ENCODE measurements at regions not wholly inside any gene's neighbourhood (a gene's known extent, or its start where the extent isn't known, plus 50 kb on each side); places are given as distances from the start of the nearest gene placed in this dataset.

DNA sequence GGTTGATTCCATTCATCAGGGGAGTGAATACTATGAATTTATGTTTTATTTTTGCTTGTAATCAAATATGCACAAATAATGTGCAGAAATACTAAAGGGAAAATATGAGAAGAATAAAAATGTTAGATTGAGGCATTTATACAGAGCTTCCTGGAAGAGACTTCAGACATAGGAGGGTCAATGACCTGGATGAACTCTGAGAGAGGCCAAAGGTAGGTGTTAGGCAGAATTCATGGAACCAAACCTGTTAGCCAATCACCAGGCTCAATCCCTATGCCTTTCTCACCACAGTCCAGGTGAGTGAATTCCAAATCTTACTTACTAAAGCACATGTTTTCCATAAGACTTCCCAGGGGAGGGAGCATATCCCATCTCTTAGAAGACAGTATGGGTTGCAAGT lies 130.4 kb upstream of the NTF3 start:
- TF ChIP-seq, protein P1, sequence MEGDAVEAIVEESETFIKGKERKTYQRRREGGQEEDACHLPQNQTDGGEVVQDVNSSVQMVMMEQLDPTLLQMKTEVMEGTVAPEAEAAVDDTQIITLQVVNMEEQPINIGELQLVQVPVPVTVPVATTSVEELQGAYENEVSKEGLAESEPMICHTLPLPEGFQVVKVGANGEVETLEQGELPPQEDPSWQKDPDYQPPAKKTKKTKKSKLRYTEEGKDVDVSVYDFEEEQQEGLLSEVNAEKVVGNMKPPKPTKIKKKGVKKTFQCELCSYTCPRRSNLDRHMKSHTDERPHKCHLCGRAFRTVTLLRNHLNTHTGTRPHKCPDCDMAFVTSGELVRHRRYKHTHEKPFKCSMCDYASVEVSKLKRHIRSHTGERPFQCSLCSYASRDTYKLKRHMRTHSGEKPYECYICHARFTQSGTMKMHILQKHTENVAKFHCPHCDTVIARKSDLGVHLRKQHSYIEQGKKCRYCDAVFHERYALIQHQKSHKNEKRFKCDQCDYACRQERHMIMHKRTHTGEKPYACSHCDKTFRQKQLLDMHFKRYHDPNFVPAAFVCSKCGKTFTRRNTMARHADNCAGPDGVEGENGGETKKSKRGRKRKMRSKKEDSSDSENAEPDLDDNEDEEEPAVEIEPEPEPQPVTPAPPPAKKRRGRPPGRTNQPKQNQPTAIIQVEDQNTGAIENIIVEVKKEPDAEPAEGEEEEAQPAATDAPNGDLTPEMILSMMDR (IDR thresholded peaks at IDR 0.05; ENCODE audit: low read depth, low read length) = no peak
- H3K4me3 ChIP-seq (ENCODE audit: low read depth, low read length) = no peak overlapping the region
- ChIA-PET POLR2A (no interaction called here), CTCF (no interaction called here)
- DNase-seq (ENCODE audit: low read depth, low spot score) = no peak
- no peak overlapping the region for H3K27ac ChIP-seq (ENCODE audit: low read depth, low read length)
- no peaks in the 10 kb centered on the region for H3K27me3 ChIP-seq (ENCODE audit: control insufficient read depth, insufficient read depth, low read length)
- no peaks in the 10 kb centered on the region for H3K9me3 ChIP-seq (ENCODE audit: control insufficient read depth, insufficient read depth, low read length)

DNA sequence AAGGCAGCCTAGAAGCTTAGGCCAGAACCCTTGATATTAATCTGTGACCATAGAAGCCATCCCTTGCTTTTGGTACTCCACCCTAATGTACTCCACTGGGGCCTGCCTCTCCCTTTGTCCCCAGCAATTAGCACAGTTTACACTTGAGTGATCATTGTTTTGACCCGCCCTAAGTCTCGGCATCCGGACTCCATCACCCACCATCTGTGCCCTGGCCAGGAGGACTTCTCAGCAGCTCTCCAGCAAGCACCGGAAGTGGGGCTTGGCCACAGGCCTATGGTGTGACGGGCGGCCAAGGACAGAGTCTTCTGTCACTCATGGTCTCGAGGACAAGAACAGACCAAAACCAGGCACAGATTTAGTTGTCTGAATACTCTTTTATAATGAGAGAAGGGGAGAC lies 126.5 kb upstream of the NTF3 start:
- Histone ChIP-seq H3K27ac (ENCODE audit: low read depth, low read length) (no peak overlapping the region), H3K4me3 (ENCODE audit: low read depth, low read length) (no peak overlapping the region), H3K9me3 (ENCODE audit: control insufficient read depth, insufficient read depth, low read length) (no peaks in the 10 kb centered on the region), H3K27me3 (ENCODE audit: control insufficient read depth, insufficient read depth, low read length) (no peaks in the 10 kb centered on the region)
- POLR2A ChIA-PET = no interaction called here
- TF ChIP-seq, protein P1 (IDR thresholded peaks at IDR 0.05; ENCODE audit: low read depth, low read length) = no peak
- CTCF ChIA-PET = no interaction called here
- no peak for DNase-seq (ENCODE audit: low read depth, low spot score)

DNA sequence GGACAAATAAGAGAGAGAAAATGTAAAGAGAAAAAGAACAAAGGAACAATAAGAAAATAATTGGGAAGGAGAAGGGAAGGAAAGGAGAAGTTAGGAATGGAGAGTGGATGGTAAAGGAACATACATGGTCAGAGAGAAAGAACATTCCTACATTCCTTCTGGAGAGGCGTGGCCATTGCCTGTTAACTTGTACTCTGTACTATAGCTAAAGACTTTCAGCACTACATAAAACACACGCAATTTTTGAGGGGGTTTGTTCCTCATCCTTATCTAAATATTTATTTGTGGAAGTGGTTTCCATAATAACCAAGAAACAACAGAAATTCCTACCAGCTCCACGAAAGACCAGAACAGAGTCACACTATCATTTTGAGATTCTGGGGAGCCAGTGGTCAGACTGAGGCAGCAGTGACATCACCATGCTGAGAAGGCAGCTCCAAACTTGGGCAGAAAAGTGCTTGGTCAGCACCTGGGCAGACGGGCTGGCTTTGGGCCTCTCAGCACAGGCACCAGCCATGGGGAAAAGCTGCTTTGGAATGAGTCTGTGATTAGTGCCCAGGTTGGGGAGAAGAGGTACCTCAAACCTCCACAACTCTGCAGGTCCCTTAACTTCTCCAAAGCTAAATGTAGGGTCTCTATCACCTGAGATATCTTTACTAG lies 125.9 kb upstream of the NTF3 start:
- H3K27ac ChIP-seq (ENCODE audit: low read depth, low read length) = no peak overlapping the region
- no peaks in the 10 kb centered on the region for H3K9me3 ChIP-seq (ENCODE audit: control insufficient read depth, insufficient read depth, low read length)
- DNase-seq (ENCODE audit: low read depth, low spot score) = no peak
- ChIA-PET POLR2A (no interaction called here), CTCF (no interaction called here)
- no peaks in the 10 kb centered on the region for H3K27me3 ChIP-seq (ENCODE audit: control insufficient read depth, insufficient read depth, low read length)
- no peak overlapping the region for H3K4me3 ChIP-seq (ENCODE audit: low read depth, low read length)
- TF ChIP-seq, protein P1 (IDR thresholded peaks at IDR 0.05; ENCODE audit: low read depth, low read length) = no peak

DNA sequence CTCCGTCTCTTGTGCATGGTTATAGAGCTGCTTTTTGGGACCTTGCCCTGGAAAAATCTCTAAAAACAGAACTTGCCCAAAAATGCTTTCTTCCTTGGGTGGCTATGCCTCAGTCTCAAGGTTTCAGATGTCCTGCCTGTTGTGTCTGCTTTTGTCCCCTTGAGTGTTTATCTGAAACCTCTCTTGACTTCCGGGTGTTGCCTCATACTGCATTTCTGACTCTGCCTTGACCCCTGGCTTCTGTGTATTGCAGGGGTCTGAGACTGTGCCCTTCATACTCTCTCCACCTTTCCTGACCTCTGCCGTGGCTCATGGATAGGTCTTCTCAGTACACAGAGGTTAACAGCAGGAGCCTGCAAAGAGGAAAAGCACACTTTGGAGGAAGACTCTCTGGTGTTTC lies 124.8 kb upstream of the NTF3 start:
- CTCF ChIA-PET = no interaction called here

DNA sequence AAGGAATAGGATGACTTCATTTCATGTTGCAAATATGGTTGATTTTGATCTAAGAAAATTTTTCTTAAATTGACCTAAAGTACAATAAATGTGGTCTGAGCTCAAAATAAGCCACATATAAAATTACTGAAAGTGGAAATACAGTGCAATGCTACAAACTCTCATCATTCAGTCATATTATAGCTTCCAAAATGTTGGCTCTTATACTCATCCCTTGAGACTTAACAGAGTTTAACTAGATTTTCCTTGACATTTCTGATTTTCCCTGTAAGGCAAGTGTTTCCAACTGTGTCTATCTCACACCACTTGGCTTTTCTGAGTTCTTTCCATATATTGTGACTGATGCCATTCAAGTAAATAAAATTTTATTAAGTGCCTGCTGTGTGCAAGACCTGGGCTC lies 123.7 kb upstream of the NTF3 start:
- no peak overlapping the region for H3K27ac ChIP-seq (ENCODE audit: low read depth, low read length)
- no peak overlapping the region for H3K4me3 ChIP-seq (ENCODE audit: low read depth, low read length)
- POLR2A ChIA-PET = no interaction called here
- no peaks in the 10 kb centered on the region for H3K27me3 ChIP-seq (ENCODE audit: control insufficient read depth, insufficient read depth, low read length)
- DNase-seq (ENCODE audit: low read depth, low spot score) = no peak
- CTCF ChIA-PET = no interaction called here
- TF ChIP-seq, protein P1 (IDR thresholded peaks at IDR 0.05; ENCODE audit: low read depth, low read length) = no peak
- no peaks in the 10 kb centered on the region for H3K9me3 ChIP-seq (ENCODE audit: control insufficient read depth, insufficient read depth, low read length)

More for the DNA sequence above, 124.8 kb upstream of the NTF3 start:
- Histone ChIP-seq H3K27me3 (ENCODE audit: control insufficient read depth, insufficient read depth, low read length) (no peaks in the 10 kb centered on the region), H3K27ac (ENCODE audit: low read depth, low read length) (no peak overlapping the region), H3K4me3 (ENCODE audit: low read depth, low read length) (no peak overlapping the region), H3K9me3 (ENCODE audit: control insufficient read depth, insufficient read depth, low read length) (no peaks in the 10 kb centered on the region)
- TF ChIP-seq, protein P1 (IDR thresholded peaks at IDR 0.05; ENCODE audit: low read depth, low read length) = no peak
- POLR2A ChIA-PET = no interaction called here
- DNase-seq (ENCODE audit: low read depth, low spot score) = no peak
